CD14-positive monocyte (primary cell): ENCODE measurements at regions not wholly inside any gene's neighbourhood (a gene's known extent, or its start where the extent isn't known, plus 50 kb on each side); places are given as distances from the start of the nearest gene placed in this dataset.

ENCODE experiments used
- DNase-seq, 3 donors: peaks; one replicate each; pipeline ENCODE4 v3.0.0-alpha.2; 2011 to 2022
- H2AFZ ChIP-seq: 2 replicates; pipeline ENCODE4 v1.6.0; 2012; ENCODE audit warnings: mild to moderate bottlenecking, low read depth, low read length, inconsistent platforms; ENCODE audit not compliant: insufficient read depth, poor library complexity, severe bottlenecking
- H3K27ac ChIP-seq, 2 donors: 1 replicate in 1 of 2; 2 replicates in 1 of 2; pipeline ENCODE4 v1.5.1; 2012 to 2013; ENCODE audit warnings: low read length in 2 of 2, control low read depth in 1 of 2, inconsistent platforms in 1 of 2, low read depth in 1 of 2, mild to moderate bottlenecking in 1 of 2
- H3K27me3 ChIP-seq, 2 donors: one replicate each; pipeline versions ENCODE4 v1.6.0 to v1.6.1; 2011 to 2013; ENCODE audit warnings: low read length in 2 of 2; ENCODE audit not compliant: control insufficient read depth in 2 of 2, insufficient read depth in 2 of 2
- H3K36me3 ChIP-seq, 2 donors: replicated peaks in 1 of 2; 1 replicate in 1 of 2; 2 replicates in 1 of 2; pipeline versions ENCODE4 v1.5.1 to v1.6.1; 2012 to 2013; ENCODE audit warnings: low read length in 2 of 2, control low read depth in 1 of 2, inconsistent platforms in 1 of 2, mild to moderate bottlenecking in 1 of 2; ENCODE audit not compliant: insufficient read depth in 2 of 2, control insufficient read depth in 1 of 2
- H3K4me1 ChIP-seq, 2 donors: 1 replicate in 1 of 2; 2 replicates in 1 of 2; pipeline versions ENCODE4 v1.5.1 to v1.6.1; 2012 to 2013; ENCODE audit warnings: low read length in 2 of 2, control low read depth in 1 of 2, inconsistent platforms in 1 of 2, mild to moderate bottlenecking in 1 of 2, moderate library complexity in 1 of 2; ENCODE audit not compliant: insufficient read depth in 2 of 2, control insufficient read depth in 1 of 2
- H3K4me2 ChIP-seq: replicated peaks from 2 replicates; pipeline ENCODE3; 2012; ENCODE audit warnings: low read length, moderate library complexity, mild to moderate bottlenecking; ENCODE audit not compliant: poor library complexity, severe bottlenecking; ENCODE audit errors: extremely low read depth
- H3K4me3 ChIP-seq, 3 experiments: fragments of 200-600 bp in 1 of 3; sonication (generic) in 1 of 3; replicated peaks in 1 of 3; 1 replicate in 2 of 3; 2 replicates in 1 of 3; pipeline ENCODE4 v1.5.1; 2011 to 2013; ENCODE audit warnings: low read length in 3 of 3, mild to moderate bottlenecking in 3 of 3, control low read depth in 2 of 3, low read depth in 2 of 3, inconsistent platforms in 1 of 3, moderate library complexity in 1 of 3
- H3K79me2 ChIP-seq: 2 replicates; pipeline ENCODE4 v1.6.0; 2012; ENCODE audit warnings: mild to moderate bottlenecking, control low read depth, inconsistent platforms, low read length, moderate library complexity; ENCODE audit not compliant: insufficient read depth
- H3K9ac ChIP-seq: 2 replicates; pipeline ENCODE4 v1.6.0; 2017; ENCODE audit warnings: low read length, mild to moderate bottlenecking; ENCODE audit not compliant: insufficient read depth, poor library complexity, severe bottlenecking
- H3K9me3 ChIP-seq, 2 donors: replicated peaks in 1 of 2; 1 replicate in 1 of 2; 2 replicates in 1 of 2; pipeline versions ENCODE4 v1.5.1 to v1.6.1; 2012 to 2013; ENCODE audit warnings: low read length in 2 of 2, control low read depth in 1 of 2; ENCODE audit not compliant: control insufficient read depth in 1 of 2, insufficient read depth in 1 of 2
- H4K20me1 ChIP-seq: 2 replicates; pipeline ENCODE4 v1.6.0; 2012; ENCODE audit warnings: mild to moderate bottlenecking, low read length, control low read depth, moderate library complexity; ENCODE audit not compliant: insufficient read depth
- H3K27ac Mint-ChIP-seq, 7 donors: one replicate each; pipeline ENCODE4 v1.8.0; 2020; ENCODE audit warnings: mild to moderate bottlenecking in 7 of 7, mixed read lengths in 7 of 7, moderate library complexity in 6 of 7, inconsistent platforms in 2 of 7
- H3K27me3 Mint-ChIP-seq, 3 donors: one replicate each; pipeline ENCODE4 v1.8.0; 2021 to 2022; ENCODE audit warnings: low read depth in 3 of 3, mild to moderate bottlenecking in 3 of 3, mixed read lengths in 3 of 3, moderate library complexity in 3 of 3, inconsistent platforms in 1 of 3
- H3K36me3 Mint-ChIP-seq, 2 donors: one replicate each; pipeline ENCODE4 v1.8.0; 2020; ENCODE audit warnings: mixed read lengths in 2 of 2, inconsistent platforms in 1 of 2, mild to moderate bottlenecking in 1 of 2
- H3K4me1 Mint-ChIP-seq: one replicate; pipeline ENCODE4 v1.8.0; 2020; ENCODE audit warnings: mild to moderate bottlenecking, mixed read lengths
- H3K4me3 Mint-ChIP-seq, 2 donors: one replicate each; pipeline ENCODE4 v1.8.0; 2020; ENCODE audit warnings: mild to moderate bottlenecking in 2 of 2, mixed read lengths in 2 of 2, moderate library complexity in 1 of 2
- H3K9me3 Mint-ChIP-seq, 7 donors: one replicate each; pipeline ENCODE4 v1.8.0; 2020 to 2022; ENCODE audit warnings: mixed read lengths in 7 of 7, mild to moderate bottlenecking in 6 of 7, moderate library complexity in 6 of 7, inconsistent platforms in 2 of 7
- WGBS: methylation state at CpG from one replicate; pipeline ENCODE4 v1.1.5; 2013; ENCODE audit warnings: missing lambda C conversion rate; ENCODE audit not compliant: insufficient coverage; 5-methylcytosine and 5-hydroxymethylcytosine counted together
- intact Hi-C, 2 donors: fragments of 100-400 bp; cut with micrococcal nuclease; formaldehyde crosslinking; loops; one replicate each; pipeline versions ENCODE4 v1.15.0 to v1.15.1; 2023
- TF ChIP-seq, protein P1 (sequence below): fragments of 200-600 bp; IDR thresholded peaks from one replicate; pipeline ENCODE4 v1.8.0; 2022; ENCODE audit warnings: antibody characterized with exemption, mild to moderate bottlenecking

DNA sequence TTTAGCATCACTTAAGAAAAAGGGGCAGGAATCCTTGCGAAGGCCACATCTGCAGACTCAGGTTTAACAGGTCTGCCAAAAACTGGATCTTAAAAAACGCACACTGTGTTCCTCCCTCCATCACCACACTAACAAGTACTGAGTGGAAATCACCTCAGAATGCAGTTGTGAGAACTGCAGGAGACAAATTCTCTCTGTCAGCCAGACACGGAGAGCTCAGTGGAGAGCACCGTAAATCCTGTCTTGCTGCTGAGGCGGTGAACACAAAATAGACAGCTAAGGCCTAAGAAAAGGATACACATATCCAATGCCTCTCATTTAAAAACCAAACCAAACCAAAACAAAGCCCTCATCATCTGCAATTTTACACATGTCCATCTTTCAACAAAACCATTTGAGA, 1287.6 kb downstream of the EFNB2 start:
- Histone ChIP-seq H3K9ac (no peak overlapping the region), H2AFZ (no peak overlapping the region), H3K27ac (no peak overlapping the region), H3K27me3 (no peaks in the 10 kb centered on the region), H3K79me2 (no peaks in the 10 kb centered on the region), H3K36me3 (no peaks in the 10 kb centered on the region), H3K4me2 (no peak overlapping the region), H3K9me3 (peaks cover 0 to 4% of the 10 kb centered on the region in 2 donors), H4K20me1 (no peaks in the 10 kb centered on the region), H3K4me1 (no peaks in the 10 kb centered on the region), H3K4me3 (no peak overlapping the region)
- Mint-ChIP-seq H3K27me3 (no peaks in the 10 kb centered on the region), H3K4me3 (no peak overlapping the region), H3K36me3 (no peaks in the 10 kb centered on the region), H3K4me1 (no peaks in the 10 kb centered on the region), H3K9me3 (peaks cover 0 to 8% (median 5%) of the 10 kb centered on the region in 7 donors), H3K27ac (no peak overlapping the region)
- 100% methylated on average over 4 of the region's 5 CpGs for WGBS
- TF ChIP-seq, protein P1, sequence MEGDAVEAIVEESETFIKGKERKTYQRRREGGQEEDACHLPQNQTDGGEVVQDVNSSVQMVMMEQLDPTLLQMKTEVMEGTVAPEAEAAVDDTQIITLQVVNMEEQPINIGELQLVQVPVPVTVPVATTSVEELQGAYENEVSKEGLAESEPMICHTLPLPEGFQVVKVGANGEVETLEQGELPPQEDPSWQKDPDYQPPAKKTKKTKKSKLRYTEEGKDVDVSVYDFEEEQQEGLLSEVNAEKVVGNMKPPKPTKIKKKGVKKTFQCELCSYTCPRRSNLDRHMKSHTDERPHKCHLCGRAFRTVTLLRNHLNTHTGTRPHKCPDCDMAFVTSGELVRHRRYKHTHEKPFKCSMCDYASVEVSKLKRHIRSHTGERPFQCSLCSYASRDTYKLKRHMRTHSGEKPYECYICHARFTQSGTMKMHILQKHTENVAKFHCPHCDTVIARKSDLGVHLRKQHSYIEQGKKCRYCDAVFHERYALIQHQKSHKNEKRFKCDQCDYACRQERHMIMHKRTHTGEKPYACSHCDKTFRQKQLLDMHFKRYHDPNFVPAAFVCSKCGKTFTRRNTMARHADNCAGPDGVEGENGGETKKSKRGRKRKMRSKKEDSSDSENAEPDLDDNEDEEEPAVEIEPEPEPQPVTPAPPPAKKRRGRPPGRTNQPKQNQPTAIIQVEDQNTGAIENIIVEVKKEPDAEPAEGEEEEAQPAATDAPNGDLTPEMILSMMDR, result no peak
- intact Hi-C loops, result no loop called here
- DNase-seq, result no peak

- Histone ChIP-seq H3K9ac (no peak overlapping the region), H2AFZ (no peak overlapping the region)
- H3K27ac Mint-ChIP-seq, result no peak overlapping the region
Observed at GRCh38 chr13:105240371-105240770, 1295.1 kb downstream of the EFNB2 start.

More at GRCh38 chr13:105240371-105240770, 1295.1 kb downstream of the EFNB2 start:
- no peaks in the 10 kb centered on the region for H3K36me3 Mint-ChIP-seq
- no peaks in the 10 kb centered on the region for H3K79me2 ChIP-seq
- no peak overlapping the region for H3K27ac ChIP-seq
- no peak overlapping the region for H3K4me3 Mint-ChIP-seq
- intact Hi-C loops, result no loop called here
- no peaks in the 10 kb centered on the region for H3K36me3 ChIP-seq
- H3K4me1 Mint-ChIP-seq, result no peaks in the 10 kb centered on the region
- H3K27me3 ChIP-seq, result no peaks in the 10 kb centered on the region
- H3K9me3 Mint-ChIP-seq, result peaks cover 0 to 3% (median 0%) of the 10 kb centered on the region in 7 donors
- TF ChIP-seq, protein P1, result no peak
- no peak overlapping the region for H3K4me3 ChIP-seq
- H4K20me1 ChIP-seq, result no peaks in the 10 kb centered on the region
- no peaks in the 10 kb centered on the region for H3K27me3 Mint-ChIP-seq
- no peaks in the 10 kb centered on the region for H3K9me3 ChIP-seq
- H3K4me1 ChIP-seq, result no peaks in the 10 kb centered on the region
- WGBS, result 60% methylated on average over 1 of the region's 3 CpGs
- no peak overlapping the region for H3K4me2 ChIP-seq
- no peak for DNase-seq
